HCT116 (cell line): ENCODE measurements at regions not wholly inside any gene's neighbourhood (a gene's known extent, or its start where the extent isn't known, plus 50 kb on each side); places are given as distances from the start of the nearest gene placed in this dataset.

ENCODE experiments used
- ATAC-seq: fragments of 200-7000 bp; cut with Tn5 transposase; 2 replicates; pipeline ENCODE4 v1.9.1; 2020; ENCODE audit warnings: mild to moderate bottlenecking, moderate library complexity
- BruUV-seq: library from RNA; stranded (reverse); fragments of 400-500 nt; replicated peaks from 2 replicates; lab custom pipeline; 2021; lab: Mats Ljungman, UMichigan
- CTCF ChIA-PET: fragments of 300-600 bp; sonication (Branson Sonifier 250); formaldehyde crosslinking; loops from one replicate; lab custom pipeline; 2021; ENCODE audit warnings: antibody characterized with exemption; lab: Charles Lee
- POLR2A ChIA-PET: fragments of 300-600, 350-600 bp; sonication (Branson Sonifier 250); formaldehyde crosslinking; loops from one replicate; lab custom pipeline; 2021; ENCODE audit warnings: antibody characterized with exemption; lab: Charles Lee
- RAD21 ChIA-PET, 2 experiments: fragments of 300-600 bp; sonication (Branson Sonifier 250); formaldehyde crosslinking; loops; one replicate each; lab custom pipeline; 2023; ENCODE audit warnings: low total read pairs in 2 of 2; ENCODE audit not compliant: uncharacterized antibody in 2 of 2, unreplicated experiment in 2 of 2, low non-redundant PET in 1 of 2; lab: Charles Lee
- DNase-seq: peaks from one replicate; pipeline ENCODE4 v3.0.0-alpha.2; 2010; ENCODE audit warnings: low read depth, low spot score
- H2AFZ ChIP-seq: fragments of 200-600 bp; shearing (Covaris generic), sonication (generic); 2 replicates; pipeline ENCODE4 v1.6.1; 2017; ENCODE audit warnings: low read depth, mixed run types, mixed read lengths, antibody characterized with exemption, low read length; ENCODE audit not compliant: poor library complexity, severe bottlenecking
- H3K27ac ChIP-seq: 2 replicates; pipeline ENCODE4 v1.5.1; 2012; ENCODE audit warnings: low read depth, low read length
- H3K27me3 ChIP-seq: fragments of 200-600 bp; sonication (generic); 2 replicates; pipeline ENCODE4 v1.6.1; 2016; ENCODE audit warnings: mixed run types, low read length, mixed read lengths; ENCODE audit not compliant: insufficient read depth
- H3K36me3 ChIP-seq, 2 experiments: fragments of 200-500 bp in 1 of 2; fragments of 200-600 bp in 1 of 2; sonication (Bioruptor generic) in 1 of 2; sonication (generic) in 1 of 2; 2 replicates each; pipeline versions ENCODE4 v1.5.1 to v1.6.1; 2014 to 2016; ENCODE audit warnings: low read length in 2 of 2, inconsistent platforms in 1 of 2, mixed read lengths in 1 of 2, mixed run types in 1 of 2; ENCODE audit not compliant: insufficient read depth in 2 of 2, control insufficient read depth in 1 of 2
- H3K4me1 ChIP-seq, 2 experiments: fragments of 200-600 bp in 1 of 2; sonication (generic) in 1 of 2; 2 replicates each; pipeline versions ENCODE4 v1.5.1 to v1.6.1; 2012 to 2017; ENCODE audit warnings: low read length in 2 of 2, inconsistent platforms in 1 of 2, mild to moderate bottlenecking in 1 of 2, mixed read lengths in 1 of 2, mixed run types in 1 of 2, moderate library complexity in 1 of 2; ENCODE audit not compliant: insufficient read depth in 2 of 2, control insufficient read depth in 1 of 2
- H3K4me2 ChIP-seq: fragments of 200-600 bp; sonication (generic); 2 replicates; pipeline ENCODE4 v1.6.1; 2017; ENCODE audit warnings: mixed run types, low read length, mixed read lengths
- H3K4me3 ChIP-seq, 2 experiments: fragments of 200-600 bp in 1 of 2; sonication (generic) in 1 of 2; replicated peaks in 1 of 2; 2 replicates each; pipeline ENCODE4 v1.5.1; 2011 to 2016; ENCODE audit warnings: low read length in 2 of 2, control low read depth in 1 of 2, low read depth in 1 of 2, mild to moderate bottlenecking in 1 of 2, mixed read lengths in 1 of 2, mixed run types in 1 of 2
- H3K79me2 ChIP-seq: fragments of 200-600 bp; sonication (generic); 2 replicates; pipeline ENCODE4 v1.6.1; 2017; ENCODE audit warnings: mild to moderate bottlenecking, mixed run types, low read length, moderate library complexity, mixed read lengths; ENCODE audit not compliant: insufficient read depth
- H3K9ac ChIP-seq: fragments of 200-600 bp; sonication (generic); 2 replicates; pipeline ENCODE4 v1.6.1; 2016; ENCODE audit warnings: low read length, mixed read lengths
- H3K9me2 ChIP-seq: fragments of 200-600 bp; sonication (generic), shearing (Covaris generic); 2 replicates; pipeline ENCODE4 v1.6.1; 2017; ENCODE audit warnings: mixed run types, mild to moderate bottlenecking, moderate library complexity; ENCODE audit not compliant: insufficient read depth
- H3K9me3 ChIP-seq, 2 experiments: fragments of 200-500 bp in 1 of 2; fragments of 200-600 bp in 1 of 2; sonication (Bioruptor generic) in 1 of 2; sonication (generic) in 1 of 2; 2 replicates each; pipeline ENCODE4 v1.6.1; 2014 to 2017; ENCODE audit warnings: low read length in 2 of 2, mixed read lengths in 2 of 2, inconsistent platforms in 1 of 2, low read depth in 1 of 2, mild to moderate bottlenecking in 1 of 2, mixed run types in 1 of 2, moderate library complexity in 1 of 2; ENCODE audit not compliant: control insufficient read depth in 1 of 2, insufficient read depth in 1 of 2
- H4K20me1 ChIP-seq: fragments of 200-600 bp; sonication (generic), shearing (Covaris generic); 2 replicates; pipeline ENCODE4 v1.6.1; 2017; ENCODE audit warnings: mixed run types, mild to moderate bottlenecking, moderate library complexity; ENCODE audit not compliant: insufficient read depth
- CBX3 ChIP-seq: IDR thresholded peaks from 2 replicates; pipeline ENCODE4 v1.6.1; 2012; ENCODE audit warnings: low read depth
- CEBPB ChIP-seq: IDR thresholded peaks from 2 replicates; pipeline ENCODE4 v1.6.1; 2012; ENCODE audit warnings: low read depth
- EZH2 ChIP-seq: fragments of 200-600 bp; sonication (generic); IDR thresholded peaks from 2 replicates; pipeline ENCODE4 v1.6.1; 2017; ENCODE audit warnings: antibody characterized with exemption, mixed run types
- JUND ChIP-seq: IDR thresholded peaks from 2 replicates; pipeline ENCODE4 v1.6.1; 2012
- RAD21 ChIP-seq: IDR thresholded peaks from 2 replicates; pipeline ENCODE4 v1.6.1; 2012; ENCODE audit warnings: low read depth, mild to moderate bottlenecking
- SP1 ChIP-seq: IDR thresholded peaks from 2 replicates; pipeline ENCODE4 v1.6.1; 2012; ENCODE audit warnings: low read depth
- TCF7L2 ChIP-seq: IDR thresholded peaks from 2 replicates; pipeline ENCODE4 v1.7.0; 2011; ENCODE audit warnings: borderline replicate concordance, inconsistent platforms; ENCODE audit not compliant: insufficient read depth, insufficient read length; ENCODE audit errors: extremely low read depth
- YY1 ChIP-seq: IDR thresholded peaks from 2 replicates; pipeline ENCODE4 v1.6.1; 2011; ENCODE audit warnings: low read length, low read depth, moderate library complexity, mild to moderate bottlenecking; ENCODE audit not compliant: insufficient replicate concordance; ENCODE audit errors: extremely low read depth
- ZFX ChIP-seq: fragments of 450-650 bp; IDR thresholded peaks from 2 replicates; pipeline ENCODE4 v1.6.1; 2017
- intact Hi-C: fragments of 100-400 bp; cut with micrococcal nuclease; formaldehyde crosslinking; loops from 2 replicates; pipeline ENCODE4 v1.10.0; 2022
- TF ChIP-seq, protein P1 (sequence below): IDR thresholded peaks from 2 replicates; pipeline ENCODE4 v1.6.1; 2012
- TF ChIP-seq, protein P2 (sequence below): IDR thresholded peaks from 2 replicates; pipeline ENCODE4 v1.6.1; 2012; ENCODE audit warnings: low read depth
- TF ChIP-seq, protein P3 (sequence below), 3 experiments: fragments of 200-600 bp in 1 of 3; sonication (generic) in 1 of 3; IDR thresholded peaks in 2 of 3; conservative IDR thresholded peaks in 1 of 3; 2 replicates each; pipeline ENCODE4 v1.5.1; 2012 to 2017; ENCODE audit warnings: low read depth in 2 of 3, low read length in 2 of 3, antibody characterized with exemption in 1 of 3, borderline replicate concordance in 1 of 3, control low read depth in 1 of 3, mild to moderate bottlenecking in 1 of 3, mixed read lengths in 1 of 3, mixed run types in 1 of 3, moderate library complexity in 1 of 3; ENCODE audit not compliant: insufficient read depth in 1 of 3

GRCh38 chr6:143592335-143592734 is 80.8 kb upstream of the FUCA2 start:
- ATAC-seq, result peak; percentile 80
- Histone ChIP-seq H3K9me3 (no peaks in the 10 kb centered on the region), H3K9me2 (no peaks in the 10 kb centered on the region), H3K27ac (no peak overlapping the region), H3K9ac (no peak overlapping the region), H3K4me3 (no peak overlapping the region), H3K27me3 (no peaks in the 10 kb centered on the region), H4K20me1 (no peaks in the 10 kb centered on the region), H3K4me2 (no peak overlapping the region), H3K4me1 (no peaks in the 10 kb centered on the region), H2AFZ (no peak overlapping the region), H3K79me2 (no peaks in the 10 kb centered on the region), H3K36me3 (no peaks in the 10 kb centered on the region)
- peak; percentile 23 for DNase-seq
- no TSS peak for BruUV-seq
- ChIA-PET POLR2A (no interaction called here), RAD21 (interaction anchor here in 1 of 2 experiments (0.7 kb wide), 1 partner anchor 29 kb away, joined by 3 read pairs; no protein-coding TSS in a partner anchor), CTCF (interaction anchor here (0.6 to 1.3 kb wide), 4 partner anchors 13 to 892 kb away, joined by 3 to 7 read pairs (median 3); no protein-coding TSS in a partner anchor)
- no peak for TF ChIP-seq CEBPB
- TF ChIP-seq EZH2, result no peak
- TF ChIP-seq, protein P1, sequence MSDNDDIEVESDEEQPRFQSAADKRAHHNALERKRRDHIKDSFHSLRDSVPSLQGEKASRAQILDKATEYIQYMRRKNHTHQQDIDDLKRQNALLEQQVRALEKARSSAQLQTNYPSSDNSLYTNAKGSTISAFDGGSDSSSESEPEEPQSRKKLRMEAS, result no peak
- TF ChIP-seq SP1, result no peak
- TF ChIP-seq JUND, result no peak
- TF ChIP-seq, protein P2, sequence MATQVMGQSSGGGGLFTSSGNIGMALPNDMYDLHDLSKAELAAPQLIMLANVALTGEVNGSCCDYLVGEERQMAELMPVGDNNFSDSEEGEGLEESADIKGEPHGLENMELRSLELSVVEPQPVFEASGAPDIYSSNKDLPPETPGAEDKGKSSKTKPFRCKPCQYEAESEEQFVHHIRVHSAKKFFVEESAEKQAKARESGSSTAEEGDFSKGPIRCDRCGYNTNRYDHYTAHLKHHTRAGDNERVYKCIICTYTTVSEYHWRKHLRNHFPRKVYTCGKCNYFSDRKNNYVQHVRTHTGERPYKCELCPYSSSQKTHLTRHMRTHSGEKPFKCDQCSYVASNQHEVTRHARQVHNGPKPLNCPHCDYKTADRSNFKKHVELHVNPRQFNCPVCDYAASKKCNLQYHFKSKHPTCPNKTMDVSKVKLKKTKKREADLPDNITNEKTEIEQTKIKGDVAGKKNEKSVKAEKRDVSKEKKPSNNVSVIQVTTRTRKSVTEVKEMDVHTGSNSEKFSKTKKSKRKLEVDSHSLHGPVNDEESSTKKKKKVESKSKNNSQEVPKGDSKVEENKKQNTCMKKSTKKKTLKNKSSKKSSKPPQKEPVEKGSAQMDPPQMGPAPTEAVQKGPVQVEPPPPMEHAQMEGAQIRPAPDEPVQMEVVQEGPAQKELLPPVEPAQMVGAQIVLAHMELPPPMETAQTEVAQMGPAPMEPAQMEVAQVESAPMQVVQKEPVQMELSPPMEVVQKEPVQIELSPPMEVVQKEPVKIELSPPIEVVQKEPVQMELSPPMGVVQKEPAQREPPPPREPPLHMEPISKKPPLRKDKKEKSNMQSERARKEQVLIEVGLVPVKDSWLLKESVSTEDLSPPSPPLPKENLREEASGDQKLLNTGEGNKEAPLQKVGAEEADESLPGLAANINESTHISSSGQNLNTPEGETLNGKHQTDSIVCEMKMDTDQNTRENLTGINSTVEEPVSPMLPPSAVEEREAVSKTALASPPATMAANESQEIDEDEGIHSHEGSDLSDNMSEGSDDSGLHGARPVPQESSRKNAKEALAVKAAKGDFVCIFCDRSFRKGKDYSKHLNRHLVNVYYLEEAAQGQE, result no peak
- peak; percentile 13 for TF ChIP-seq YY1
- TF ChIP-seq CBX3, result 0 out of 2 replicates have a peak, but pooled peaks have one; percentile 44
- TF ChIP-seq TCF7L2, result no peak
- TF ChIP-seq, protein P3, sequence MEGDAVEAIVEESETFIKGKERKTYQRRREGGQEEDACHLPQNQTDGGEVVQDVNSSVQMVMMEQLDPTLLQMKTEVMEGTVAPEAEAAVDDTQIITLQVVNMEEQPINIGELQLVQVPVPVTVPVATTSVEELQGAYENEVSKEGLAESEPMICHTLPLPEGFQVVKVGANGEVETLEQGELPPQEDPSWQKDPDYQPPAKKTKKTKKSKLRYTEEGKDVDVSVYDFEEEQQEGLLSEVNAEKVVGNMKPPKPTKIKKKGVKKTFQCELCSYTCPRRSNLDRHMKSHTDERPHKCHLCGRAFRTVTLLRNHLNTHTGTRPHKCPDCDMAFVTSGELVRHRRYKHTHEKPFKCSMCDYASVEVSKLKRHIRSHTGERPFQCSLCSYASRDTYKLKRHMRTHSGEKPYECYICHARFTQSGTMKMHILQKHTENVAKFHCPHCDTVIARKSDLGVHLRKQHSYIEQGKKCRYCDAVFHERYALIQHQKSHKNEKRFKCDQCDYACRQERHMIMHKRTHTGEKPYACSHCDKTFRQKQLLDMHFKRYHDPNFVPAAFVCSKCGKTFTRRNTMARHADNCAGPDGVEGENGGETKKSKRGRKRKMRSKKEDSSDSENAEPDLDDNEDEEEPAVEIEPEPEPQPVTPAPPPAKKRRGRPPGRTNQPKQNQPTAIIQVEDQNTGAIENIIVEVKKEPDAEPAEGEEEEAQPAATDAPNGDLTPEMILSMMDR (IDR thresholded peaks at IDR 0.05 in 2 of 3, conservative IDR thresholded peaks at IDR 0.05 in 1 of 3; ENCODE audit: borderline replicate concordance in 1 of 3, insufficient read depth in 1 of 3, low read depth in 2 of 3, low read length in 2 of 3), result peak; percentile 33 to 78 (median 61); a peak in 5 of 6 replicates
- no peak for TF ChIP-seq ZFX
- peak; percentile 60 for TF ChIP-seq RAD21
- intact Hi-C loops, result loop anchor here (1.0 to 5.0 kb wide), 2 partner anchors 250 to 421 kb away; partner anchors contain the start of gene LTV1
